HCT116 (cell line): ENCODE measurements at regions not wholly inside any gene's neighbourhood (a gene's known extent, or its start where the extent isn't known, plus 50 kb on each side); places are given as distances from the start of the nearest gene placed in this dataset.

Experiments used
- ATAC-seq: fragments of 200-7000 bp; cut with Tn5 transposase; 2 replicates; pipeline ENCODE4 v1.9.1; 2020; ENCODE audit warnings: mild to moderate bottlenecking, moderate library complexity
- BruUV-seq: library from RNA; stranded (reverse); fragments of 400-500 nt; replicated peaks from 2 replicates; lab custom pipeline; 2021; lab: Mats Ljungman, UMichigan
- CTCF ChIA-PET: fragments of 300-600 bp; sonication (Branson Sonifier 250); formaldehyde crosslinking; loops from one replicate; lab custom pipeline; 2021; ENCODE audit warnings: antibody characterized with exemption; lab: Charles Lee
- POLR2A ChIA-PET: fragments of 300-600, 350-600 bp; sonication (Branson Sonifier 250); formaldehyde crosslinking; loops from one replicate; lab custom pipeline; 2021; ENCODE audit warnings: antibody characterized with exemption; lab: Charles Lee
- RAD21 ChIA-PET, 2 experiments: fragments of 300-600 bp; sonication (Branson Sonifier 250); formaldehyde crosslinking; loops; one replicate each; lab custom pipeline; 2023; ENCODE audit warnings: low total read pairs in 2 of 2; ENCODE audit not compliant: uncharacterized antibody in 2 of 2, unreplicated experiment in 2 of 2, low non-redundant PET in 1 of 2; lab: Charles Lee
- DNase-seq: peaks from one replicate; pipeline ENCODE4 v3.0.0-alpha.2; 2010; ENCODE audit warnings: low read depth, low spot score
- H2AFZ ChIP-seq: fragments of 200-600 bp; shearing (Covaris generic), sonication (generic); 2 replicates; pipeline ENCODE4 v1.6.1; 2017; ENCODE audit warnings: low read depth, mixed run types, mixed read lengths, antibody characterized with exemption, low read length; ENCODE audit not compliant: poor library complexity, severe bottlenecking
- H3K27ac ChIP-seq: 2 replicates; pipeline ENCODE4 v1.5.1; 2012; ENCODE audit warnings: low read depth, low read length
- H3K27me3 ChIP-seq: fragments of 200-600 bp; sonication (generic); 2 replicates; pipeline ENCODE4 v1.6.1; 2016; ENCODE audit warnings: mixed run types, low read length, mixed read lengths; ENCODE audit not compliant: insufficient read depth
- H3K36me3 ChIP-seq, 2 experiments: fragments of 200-500 bp in 1 of 2; fragments of 200-600 bp in 1 of 2; sonication (Bioruptor generic) in 1 of 2; sonication (generic) in 1 of 2; 2 replicates each; pipeline versions ENCODE4 v1.5.1 to v1.6.1; 2014 to 2016; ENCODE audit warnings: low read length in 2 of 2, inconsistent platforms in 1 of 2, mixed read lengths in 1 of 2, mixed run types in 1 of 2; ENCODE audit not compliant: insufficient read depth in 2 of 2, control insufficient read depth in 1 of 2
- H3K4me1 ChIP-seq, 2 experiments: fragments of 200-600 bp in 1 of 2; sonication (generic) in 1 of 2; 2 replicates each; pipeline versions ENCODE4 v1.5.1 to v1.6.1; 2012 to 2017; ENCODE audit warnings: low read length in 2 of 2, inconsistent platforms in 1 of 2, mild to moderate bottlenecking in 1 of 2, mixed read lengths in 1 of 2, mixed run types in 1 of 2, moderate library complexity in 1 of 2; ENCODE audit not compliant: insufficient read depth in 2 of 2, control insufficient read depth in 1 of 2
- H3K4me2 ChIP-seq: fragments of 200-600 bp; sonication (generic); 2 replicates; pipeline ENCODE4 v1.6.1; 2017; ENCODE audit warnings: mixed run types, low read length, mixed read lengths
- H3K4me3 ChIP-seq, 2 experiments: fragments of 200-600 bp in 1 of 2; sonication (generic) in 1 of 2; replicated peaks in 1 of 2; 2 replicates each; pipeline ENCODE4 v1.5.1; 2011 to 2016; ENCODE audit warnings: low read length in 2 of 2, control low read depth in 1 of 2, low read depth in 1 of 2, mild to moderate bottlenecking in 1 of 2, mixed read lengths in 1 of 2, mixed run types in 1 of 2
- H3K79me2 ChIP-seq: fragments of 200-600 bp; sonication (generic); 2 replicates; pipeline ENCODE4 v1.6.1; 2017; ENCODE audit warnings: mild to moderate bottlenecking, mixed run types, low read length, moderate library complexity, mixed read lengths; ENCODE audit not compliant: insufficient read depth
- H3K9ac ChIP-seq: fragments of 200-600 bp; sonication (generic); 2 replicates; pipeline ENCODE4 v1.6.1; 2016; ENCODE audit warnings: low read length, mixed read lengths
- H3K9me2 ChIP-seq: fragments of 200-600 bp; sonication (generic), shearing (Covaris generic); 2 replicates; pipeline ENCODE4 v1.6.1; 2017; ENCODE audit warnings: mixed run types, mild to moderate bottlenecking, moderate library complexity; ENCODE audit not compliant: insufficient read depth
- H3K9me3 ChIP-seq, 2 experiments: fragments of 200-500 bp in 1 of 2; fragments of 200-600 bp in 1 of 2; sonication (Bioruptor generic) in 1 of 2; sonication (generic) in 1 of 2; 2 replicates each; pipeline ENCODE4 v1.6.1; 2014 to 2017; ENCODE audit warnings: low read length in 2 of 2, mixed read lengths in 2 of 2, inconsistent platforms in 1 of 2, low read depth in 1 of 2, mild to moderate bottlenecking in 1 of 2, mixed run types in 1 of 2, moderate library complexity in 1 of 2; ENCODE audit not compliant: control insufficient read depth in 1 of 2, insufficient read depth in 1 of 2
- H4K20me1 ChIP-seq: fragments of 200-600 bp; sonication (generic), shearing (Covaris generic); 2 replicates; pipeline ENCODE4 v1.6.1; 2017; ENCODE audit warnings: mixed run types, mild to moderate bottlenecking, moderate library complexity; ENCODE audit not compliant: insufficient read depth
- CBX3 ChIP-seq: IDR thresholded peaks from 2 replicates; pipeline ENCODE4 v1.6.1; 2012; ENCODE audit warnings: low read depth
- EGR1 ChIP-seq: IDR thresholded peaks from 2 replicates; pipeline ENCODE4 v1.6.1; 2012; ENCODE audit warnings: low read depth
- ELF1 ChIP-seq: IDR thresholded peaks from 2 replicates; pipeline ENCODE4 v1.6.1; 2012; ENCODE audit warnings: low read depth, borderline replicate concordance
- EZH2 ChIP-seq: fragments of 200-600 bp; sonication (generic); IDR thresholded peaks from 2 replicates; pipeline ENCODE4 v1.6.1; 2017; ENCODE audit warnings: antibody characterized with exemption, mixed run types
- EZH2phosphoT487 ChIP-seq: fragments of 200-600 bp; IDR thresholded peaks from 2 replicates; pipeline ENCODE4 v1.6.1; 2018; ENCODE audit warnings: antibody characterized with exemption, borderline replicate concordance
- FOSL1 ChIP-seq: IDR thresholded peaks from 2 replicates; pipeline ENCODE4 v1.6.1; 2012; ENCODE audit warnings: low read depth
- JUND ChIP-seq: IDR thresholded peaks from 2 replicates; pipeline ENCODE4 v1.6.1; 2012
- POLR2A ChIP-seq: IDR thresholded peaks from 2 replicates; pipeline ENCODE4 v1.7.0; 2011; ENCODE audit warnings: borderline replicate concordance; ENCODE audit not compliant: insufficient read depth, insufficient read length; ENCODE audit errors: extremely low read depth
- RAD21 ChIP-seq: IDR thresholded peaks from 2 replicates; pipeline ENCODE4 v1.6.1; 2012; ENCODE audit warnings: low read depth, mild to moderate bottlenecking
- SIN3A ChIP-seq: IDR thresholded peaks from 2 replicates; pipeline ENCODE4 v1.6.1; 2012; ENCODE audit warnings: low read depth
- SP1 ChIP-seq: IDR thresholded peaks from 2 replicates; pipeline ENCODE4 v1.6.1; 2012; ENCODE audit warnings: low read depth
- SRF ChIP-seq: IDR thresholded peaks from 2 replicates; pipeline ENCODE4 v1.6.1; 2012; ENCODE audit warnings: low read depth
- YY1 ChIP-seq: IDR thresholded peaks from 2 replicates; pipeline ENCODE4 v1.6.1; 2011; ENCODE audit warnings: low read length, low read depth, moderate library complexity, mild to moderate bottlenecking; ENCODE audit not compliant: insufficient replicate concordance; ENCODE audit errors: extremely low read depth
- ZFX ChIP-seq: fragments of 450-650 bp; IDR thresholded peaks from 2 replicates; pipeline ENCODE4 v1.6.1; 2017
- ZNF274 ChIP-seq: fragments of 200-500 bp; sonication (Bioruptor generic); IDR thresholded peaks from 2 replicates; pipeline ENCODE4 v1.6.1; 2014; ENCODE audit warnings: mild to moderate bottlenecking, low read depth, low read length, inconsistent platforms
- intact Hi-C: fragments of 100-400 bp; cut with micrococcal nuclease; formaldehyde crosslinking; loops from 2 replicates; pipeline ENCODE4 v1.10.0; 2022
- TF ChIP-seq, protein P1 (sequence below): IDR thresholded peaks from 2 replicates; pipeline ENCODE4 v1.6.1; 2011; ENCODE audit warnings: mild to moderate bottlenecking, low read length, moderate library complexity; ENCODE audit not compliant: insufficient replicate concordance; ENCODE audit errors: extremely low read depth
- TF ChIP-seq, protein P2 (sequence below): IDR thresholded peaks from 2 replicates; pipeline ENCODE4 v1.6.1; 2012

DNA sequence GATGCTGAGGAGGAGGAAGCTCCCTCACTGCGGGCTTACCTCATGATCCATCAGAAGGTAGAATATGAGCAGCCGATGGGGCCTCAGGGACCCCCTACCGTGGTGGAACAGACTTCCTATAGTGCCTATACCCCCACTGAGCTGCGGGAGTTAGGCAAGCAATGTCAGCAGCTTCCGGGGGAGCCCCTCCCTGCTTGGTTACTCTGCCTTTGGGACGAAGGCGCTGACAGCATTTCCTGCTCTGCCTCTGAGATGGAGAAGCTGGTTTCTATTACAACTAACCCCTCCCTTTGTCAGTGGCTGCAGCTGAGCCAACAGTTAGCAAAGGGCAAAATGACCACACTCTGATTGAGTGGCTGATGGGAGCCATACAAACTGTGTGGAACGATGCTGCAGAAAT is 430.7 kb downstream of the IDS start:
- CTCF ChIA-PET: no interaction called here
- ATAC-seq: no peak
- intact Hi-C loops: no loop called here
- H3K4me2 ChIP-seq: no peak overlapping the region
- RAD21 ChIA-PET: no interaction called here
- H3K4me3 ChIP-seq: no peak overlapping the region
- H3K4me1 ChIP-seq: no peaks in the 10 kb centered on the region
- POLR2A ChIA-PET: no interaction called here
- no TSS peak for BruUV-seq
- TF ChIP-seq SIN3A (no peak), RAD21 (no peak), CBX3 (no peak), FOSL1 (no peak), EZH2 (no peak), YY1 (no peak)
- TF ChIP-seq, protein P1, sequence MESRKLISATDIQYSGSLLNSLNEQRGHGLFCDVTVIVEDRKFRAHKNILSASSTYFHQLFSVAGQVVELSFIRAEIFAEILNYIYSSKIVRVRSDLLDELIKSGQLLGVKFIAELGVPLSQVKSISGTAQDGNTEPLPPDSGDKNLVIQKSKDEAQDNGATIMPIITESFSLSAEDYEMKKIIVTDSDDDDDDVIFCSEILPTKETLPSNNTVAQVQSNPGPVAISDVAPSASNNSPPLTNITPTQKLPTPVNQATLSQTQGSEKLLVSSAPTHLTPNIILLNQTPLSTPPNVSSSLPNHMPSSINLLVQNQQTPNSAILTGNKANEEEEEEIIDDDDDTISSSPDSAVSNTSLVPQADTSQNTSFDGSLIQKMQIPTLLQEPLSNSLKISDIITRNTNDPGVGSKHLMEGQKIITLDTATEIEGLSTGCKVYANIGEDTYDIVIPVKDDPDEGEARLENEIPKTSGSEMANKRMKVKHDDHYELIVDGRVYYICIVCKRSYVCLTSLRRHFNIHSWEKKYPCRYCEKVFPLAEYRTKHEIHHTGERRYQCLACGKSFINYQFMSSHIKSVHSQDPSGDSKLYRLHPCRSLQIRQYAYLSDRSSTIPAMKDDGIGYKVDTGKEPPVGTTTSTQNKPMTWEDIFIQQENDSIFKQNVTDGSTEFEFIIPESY: no peak
- no peaks in the 10 kb centered on the region for H3K36me3 ChIP-seq
- DNase-seq: no peak
- no peaks in the 10 kb centered on the region for H3K9me2 ChIP-seq
- no peak overlapping the region for H3K27ac ChIP-seq
- no peaks in the 10 kb centered on the region for H3K9me3 ChIP-seq
- no peaks in the 10 kb centered on the region for H3K27me3 ChIP-seq
- no peaks in the 10 kb centered on the region for H4K20me1 ChIP-seq
- H2AFZ ChIP-seq: no peak overlapping the region
- no peaks in the 10 kb centered on the region for H3K79me2 ChIP-seq
- no peak overlapping the region for H3K9ac ChIP-seq

DNA sequence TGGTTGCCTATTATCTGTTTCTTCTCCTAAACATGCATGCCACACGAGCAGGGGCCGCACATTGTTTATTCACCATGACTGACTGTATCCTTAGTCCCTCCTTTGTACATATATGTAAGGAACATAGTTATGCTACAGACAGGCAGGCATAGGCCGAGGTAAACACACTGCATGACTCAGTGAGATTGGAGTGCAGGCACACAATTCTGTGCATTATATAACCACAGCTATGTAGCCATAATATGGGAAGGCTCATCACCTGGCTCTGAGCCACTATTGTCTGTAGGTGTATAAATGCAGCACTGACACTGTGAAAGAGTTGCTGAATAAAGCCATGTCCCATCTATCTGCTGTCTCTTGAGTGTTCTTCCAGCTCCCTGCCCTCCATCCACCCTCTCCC is 431.6 kb downstream of the IDS start:
- RAD21 ChIA-PET: no interaction called here
- ATAC-seq: no peak
- H3K79me2 ChIP-seq: no peaks in the 10 kb centered on the region
- no peak overlapping the region for H2AFZ ChIP-seq
- H3K27ac ChIP-seq: no peak overlapping the region
- TF ChIP-seq FOSL1: no peak
- no peak for TF ChIP-seq RAD21
- no peak for TF ChIP-seq ZFX
- TF ChIP-seq SP1: no peak
- TF ChIP-seq, protein P2, sequence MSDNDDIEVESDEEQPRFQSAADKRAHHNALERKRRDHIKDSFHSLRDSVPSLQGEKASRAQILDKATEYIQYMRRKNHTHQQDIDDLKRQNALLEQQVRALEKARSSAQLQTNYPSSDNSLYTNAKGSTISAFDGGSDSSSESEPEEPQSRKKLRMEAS: no peak
- TF ChIP-seq EZH2: no peak
- TF ChIP-seq SRF: no peak
- TF ChIP-seq POLR2A: no peak
- TF ChIP-seq ZNF274: no peak
- TF ChIP-seq YY1: no peak
- no peak for TF ChIP-seq EZH2phosphoT487
- no peak for TF ChIP-seq ELF1
- no peak for TF ChIP-seq JUND
- TF ChIP-seq CBX3: no peak
- no peak for TF ChIP-seq EGR1
- TF ChIP-seq, all 23 proteins: peak for 0
- Histone ChIP-seq H3K4me2 (no peak overlapping the region), H4K20me1 (no peaks in the 10 kb centered on the region), H3K4me1 (no peaks in the 10 kb centered on the region), H3K4me3 (no peak overlapping the region), H3K9ac (no peak overlapping the region), H3K9me2 (no peaks in the 10 kb centered on the region), H3K36me3 (no peaks in the 10 kb centered on the region), H3K27me3 (no peaks in the 10 kb centered on the region), H3K9me3 (no peaks in the 10 kb centered on the region)
- intact Hi-C loops: no loop called here
- ChIA-PET CTCF (no interaction called here), POLR2A (no interaction called here)
- DNase-seq: no peak
- no TSS peak for BruUV-seq
